Psoas muscle (tissue), 7 donors: ENCODE measurements at regions not wholly inside any gene's neighbourhood (a gene's known extent, or its start where the extent isn't known, plus 50 kb on each side); places are given as distances from the start of the nearest gene placed in this dataset.

ENCODE experiments used
- ATAC-seq, 4 donors: fragments of 200-7000 bp; cut with Tn5 transposase; one replicate each; pipeline ENCODE4 v1.9.1; 2020; ENCODE audit warnings: moderate library complexity in 3 of 4, mild to moderate bottlenecking in 2 of 4
- DNase-seq, 2 donors: peaks; one replicate each; pipeline ENCODE4 v3.0.0-alpha.2; 2020
- H3K27ac ChIP-seq: fragments of 200-600 bp; one replicate; pipeline ENCODE4 v1.8.0; 2022
- H3K27me3 ChIP-seq, 3 donors: fragments of 200-600 bp in 1 of 3; one replicate each; pipeline versions ENCODE4 v1.6.1 to v1.8.0; 2013 to 2022; ENCODE audit warnings: low read length in 2 of 3, mild to moderate bottlenecking in 2 of 3, moderate library complexity in 1 of 3; ENCODE audit not compliant: insufficient read depth in 3 of 3
- H3K36me3 ChIP-seq, 2 donors: fragments of 200-600 bp in 1 of 2; one replicate each; pipeline versions ENCODE4 v1.6.1 to v1.8.0; 2013 to 2022; ENCODE audit warnings: low read depth in 1 of 2, mild to moderate bottlenecking in 1 of 2, moderate library complexity in 1 of 2; ENCODE audit not compliant: insufficient read depth in 1 of 2
- H3K4me1 ChIP-seq: fragments of 200-600 bp; one replicate; pipeline ENCODE4 v1.8.0; 2022
- H3K4me3 ChIP-seq: fragments of 200-600 bp; one replicate; pipeline ENCODE4 v1.8.0; 2022; ENCODE audit warnings: mild to moderate bottlenecking
- H3K9me3 ChIP-seq: fragments of 200-600 bp; one replicate; pipeline ENCODE4 v1.8.0; 2022
- CTCF ChIP-seq: fragments of 200-600 bp; IDR thresholded peaks from one replicate; pipeline ENCODE4 v1.8.0; 2022; ENCODE audit warnings: antibody characterized with exemption
- WGBS, 3 donors: extraction: QIAGEN DNeasy Blood & Tissue Kit; methylation state at CpG; one replicate each; pipeline versions ENCODE4 v1.1.6 to v1.1.7; 2013; 5-methylcytosine and 5-hydroxymethylcytosine counted together
- intact Hi-C, 2 donors: fragments of 100-400 bp; cut with DNase I; formaldehyde crosslinking; loops; one replicate each; pipeline versions ENCODE4 v1.11.0 to v1.14.2; 2022
- donor health status: healthy with polysubstance abuse.
- donor health status: DM: no; HTN: no; CAD: no; lungs with moderate emphysema.
- donor health status: Bipolar disorder and iron deficiency.
- donor health status: healthy.
- donor health status: DM: yes; HTN: yes; CAD: no.
- donor health status: DM: no; HTN: no; CAD: no.
- donor health status: DM: yes; HTN: yes; CAD: no.

DNA sequence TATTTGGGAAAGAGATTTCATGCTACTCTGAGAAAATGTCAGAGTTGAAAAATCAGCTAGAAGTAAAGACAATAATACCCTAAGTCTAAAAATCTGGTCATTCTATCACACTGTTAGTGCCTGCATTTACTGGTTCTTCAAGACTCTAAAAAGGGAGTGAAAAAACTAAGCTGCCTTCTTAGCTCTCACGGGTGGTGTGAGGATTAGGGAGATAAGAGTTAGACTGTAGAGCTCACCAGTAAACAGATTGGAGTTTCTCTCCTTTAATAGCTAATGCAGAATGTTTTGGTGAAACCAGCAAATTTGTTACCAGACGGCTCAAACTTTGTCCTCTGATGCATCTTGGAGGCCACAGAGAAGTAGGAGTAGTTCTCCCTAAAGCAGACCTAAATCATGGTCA lies 135.0 kb upstream of the OTX2 start:
- Histone ChIP-seq H3K27ac (no peak overlapping the region), H3K4me1 (no peaks in the 10 kb centered on the region), H3K27me3 (no peaks in the 10 kb centered on the region), H3K9me3 (no peaks in the 10 kb centered on the region), H3K36me3 (no peaks in the 10 kb centered on the region), H3K4me3 (no peak overlapping the region)
- WGBS, 3 donors: 40 to 61% (median 43%) methylated on average over 2 of the region's 2 CpGs
- intact Hi-C loops: no loop called here
- DNase-seq (no peak), ATAC-seq (no peak)
- TF ChIP-seq CTCF: no peak

GRCh38 chr14:56944397-56944796 lies 134.1 kb upstream of the OTX2 start:
- Histone ChIP-seq H3K9me3 (no peaks in the 10 kb centered on the region), H3K27ac (no peak overlapping the region), H3K36me3 (no peaks in the 10 kb centered on the region), H3K4me1 (no peaks in the 10 kb centered on the region), H3K4me3 (no peak overlapping the region), H3K27me3 (no peaks in the 10 kb centered on the region)
- no peak for ATAC-seq
- intact Hi-C loops: no loop called here
- DNase-seq: no peak
- 94 to 97% (median 96%) methylated on average over 2 of the region's 2 CpGs for WGBS, 3 donors
- no peak for TF ChIP-seq CTCF

- no peaks in the 10 kb centered on the region for H3K36me3 ChIP-seq
- no peaks in the 10 kb centered on the region for H3K4me1 ChIP-seq
- intact Hi-C loops: no loop called here
- no peaks in the 10 kb centered on the region for H3K27me3 ChIP-seq
- no peak overlapping the region for H3K4me3 ChIP-seq
- no peak for TF ChIP-seq CTCF
- H3K9me3 ChIP-seq: no peaks in the 10 kb centered on the region
- ATAC-seq: no peak
- DNase-seq: no peak
- no peak overlapping the region for H3K27ac ChIP-seq
These were observed 123.2 kb upstream of the OTX2 start for GRCh38 chr14:56933446-56933845.

DNA sequence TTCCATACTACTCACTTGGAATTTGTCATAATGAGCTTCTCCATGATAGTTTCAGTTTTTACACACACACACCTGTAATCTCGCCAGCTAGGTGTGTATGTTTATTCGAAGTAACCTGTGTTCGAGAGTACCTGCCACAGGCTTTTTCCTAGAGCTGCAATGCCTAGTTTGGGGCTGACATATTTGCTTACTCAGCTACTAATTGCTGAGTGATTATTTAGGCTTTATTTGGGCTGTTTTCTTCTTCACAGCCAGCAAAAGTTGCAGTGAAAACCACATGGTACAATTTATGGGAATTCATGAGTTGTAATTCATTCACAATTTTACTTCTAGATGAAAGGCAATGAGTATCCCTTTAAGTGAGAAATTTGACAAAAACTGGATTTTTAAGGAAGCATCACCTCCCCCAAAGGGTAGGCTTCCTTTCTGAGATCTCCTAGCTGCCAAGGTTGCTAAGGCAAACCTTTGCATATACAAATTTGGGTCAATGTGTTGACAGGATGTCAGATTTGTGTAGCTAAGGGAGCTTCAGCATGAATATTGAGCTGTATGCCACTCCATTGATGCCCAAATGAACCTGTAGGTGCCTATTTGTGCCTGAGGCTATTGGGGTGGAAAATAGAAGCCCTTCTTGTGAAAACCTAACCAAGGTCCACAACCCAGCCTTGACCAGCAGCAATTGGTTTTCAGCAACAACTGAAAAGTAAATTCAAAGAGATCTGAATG lies 108.7 kb upstream of the OTX2 start:
- ATAC-seq (no peak), DNase-seq (no peak)
- no peaks in the 10 kb centered on the region for H3K36me3 ChIP-seq
- no peak for TF ChIP-seq CTCF
- H3K9me3 ChIP-seq: peaks cover 3% of the 10 kb centered on the region
- H3K27ac ChIP-seq: no peak overlapping the region
- H3K4me3 ChIP-seq: no peak overlapping the region
- H3K27me3 ChIP-seq: no peaks in the 10 kb centered on the region
- intact Hi-C loops: no loop called here
- no peaks in the 10 kb centered on the region for H3K4me1 ChIP-seq
- WGBS, 3 donors: 28 to 33% (median 32%) methylated on average over 3 of the region's 3 CpGs

DNA sequence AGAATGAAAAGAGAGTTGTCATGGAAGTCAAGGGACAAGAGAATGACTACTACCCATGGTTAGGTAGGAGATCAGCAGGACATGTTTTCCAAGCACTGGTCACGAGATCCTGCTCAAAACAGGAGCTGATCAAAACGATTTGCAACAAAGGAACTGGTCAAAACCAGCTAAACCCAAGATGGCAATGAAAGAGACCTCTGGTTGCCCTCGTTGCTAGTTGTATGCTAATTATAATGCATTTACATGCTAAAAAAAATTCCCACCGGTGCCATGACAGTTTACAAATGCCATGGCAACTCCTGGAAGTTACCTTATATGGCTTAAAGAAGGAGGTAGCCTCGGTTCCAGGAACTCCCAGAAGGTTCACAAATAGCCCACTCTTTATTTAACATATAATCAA lies 95.0 kb upstream of the OTX2 start:
- Histone ChIP-seq H3K27ac (no peak overlapping the region), H3K9me3 (no peaks in the 10 kb centered on the region), H3K36me3 (no peaks in the 10 kb centered on the region), H3K4me1 (no peaks in the 10 kb centered on the region), H3K27me3 (peaks cover 0 to 2% (median 0%) of the 10 kb centered on the region in 3 donors), H3K4me3 (no peak overlapping the region)
- intact Hi-C loops: no loop called here
- DNase-seq (no peak), ATAC-seq (no peak)
- WGBS, 3 donors: 27 to 32% (median 31%) methylated on average over 5 of the region's 5 CpGs
- TF ChIP-seq CTCF: no peak
